ENCODE measurements at regions not wholly inside any gene's neighbourhood (a gene's known extent, or its start where the extent isn't known, plus 50 kb on each side); places are given as distances from the start of the nearest gene placed in this dataset.

DNA sequence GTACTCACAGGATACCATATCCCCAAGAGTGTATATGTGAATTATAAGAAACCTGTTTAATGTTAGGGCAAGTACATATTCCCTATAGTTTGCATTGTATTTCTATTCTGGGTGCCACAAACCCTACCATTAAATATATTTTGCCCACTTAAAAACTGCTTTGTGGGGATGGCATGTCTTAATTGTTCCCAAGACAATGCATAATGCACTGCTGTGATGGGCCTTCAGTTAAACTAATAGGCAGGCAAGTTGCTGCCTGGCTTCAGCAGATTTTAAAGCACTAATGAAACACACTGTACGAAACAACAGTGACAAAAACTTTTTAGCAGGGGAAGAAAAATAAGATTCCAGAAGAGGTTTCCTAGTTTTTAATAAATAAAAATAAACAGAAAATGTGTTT is 104.8 kb upstream of the VRK2 start:
- Histone ChIP-seq H3K27me3 (replicated peaks; ENCODE audit: control insufficient read depth, insufficient read depth, low read length) (no peaks in the 10 kb centered on the region), H3K4me3 (replicated peaks; ENCODE audit: low read depth, low read length) (no peak overlapping the region), H3K36me3 (ENCODE audit: control insufficient read depth, insufficient read depth, low read length) (no peaks in the 10 kb centered on the region)
- no peak for DNase-seq (ENCODE audit: extremely low read depth, insufficient read length)
- TF ChIP-seq, protein P1, sequence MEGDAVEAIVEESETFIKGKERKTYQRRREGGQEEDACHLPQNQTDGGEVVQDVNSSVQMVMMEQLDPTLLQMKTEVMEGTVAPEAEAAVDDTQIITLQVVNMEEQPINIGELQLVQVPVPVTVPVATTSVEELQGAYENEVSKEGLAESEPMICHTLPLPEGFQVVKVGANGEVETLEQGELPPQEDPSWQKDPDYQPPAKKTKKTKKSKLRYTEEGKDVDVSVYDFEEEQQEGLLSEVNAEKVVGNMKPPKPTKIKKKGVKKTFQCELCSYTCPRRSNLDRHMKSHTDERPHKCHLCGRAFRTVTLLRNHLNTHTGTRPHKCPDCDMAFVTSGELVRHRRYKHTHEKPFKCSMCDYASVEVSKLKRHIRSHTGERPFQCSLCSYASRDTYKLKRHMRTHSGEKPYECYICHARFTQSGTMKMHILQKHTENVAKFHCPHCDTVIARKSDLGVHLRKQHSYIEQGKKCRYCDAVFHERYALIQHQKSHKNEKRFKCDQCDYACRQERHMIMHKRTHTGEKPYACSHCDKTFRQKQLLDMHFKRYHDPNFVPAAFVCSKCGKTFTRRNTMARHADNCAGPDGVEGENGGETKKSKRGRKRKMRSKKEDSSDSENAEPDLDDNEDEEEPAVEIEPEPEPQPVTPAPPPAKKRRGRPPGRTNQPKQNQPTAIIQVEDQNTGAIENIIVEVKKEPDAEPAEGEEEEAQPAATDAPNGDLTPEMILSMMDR (IDR thresholded peaks at IDR 0.05; ENCODE audit: insufficient read depth, low read length, poor library complexity, severe bottlenecking) = no peak

DNA sequence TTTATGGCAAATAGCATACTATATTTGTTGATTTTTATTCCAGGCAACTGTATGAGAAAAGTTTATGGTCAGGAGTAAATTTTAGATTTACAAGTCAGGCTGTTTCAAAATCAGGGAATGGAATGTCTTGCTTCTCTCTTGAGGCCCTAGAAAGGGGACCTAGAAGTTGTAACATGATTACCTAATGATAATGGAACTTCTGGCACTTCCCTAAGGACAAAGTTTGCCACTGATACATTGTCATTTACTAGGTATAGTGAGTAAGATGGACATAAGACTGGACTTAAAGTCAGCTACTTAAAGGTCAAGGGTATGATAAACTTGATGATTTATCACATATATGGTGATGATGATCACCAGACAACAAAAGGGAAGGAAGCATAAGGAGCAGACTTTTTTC is 103.3 kb upstream of the VRK2 start:
- TF ChIP-seq, protein P1 (IDR thresholded peaks at IDR 0.05; ENCODE audit: insufficient read depth, low read length, poor library complexity, severe bottlenecking) = no peak
- DNase-seq (ENCODE audit: extremely low read depth, insufficient read length) = no peak
- Histone ChIP-seq H3K27me3 (replicated peaks; ENCODE audit: control insufficient read depth, insufficient read depth, low read length) (no peaks in the 10 kb centered on the region), H3K4me3 (replicated peaks; ENCODE audit: low read depth, low read length) (no peak overlapping the region), H3K36me3 (ENCODE audit: control insufficient read depth, insufficient read depth, low read length) (no peaks in the 10 kb centered on the region)

DNA sequence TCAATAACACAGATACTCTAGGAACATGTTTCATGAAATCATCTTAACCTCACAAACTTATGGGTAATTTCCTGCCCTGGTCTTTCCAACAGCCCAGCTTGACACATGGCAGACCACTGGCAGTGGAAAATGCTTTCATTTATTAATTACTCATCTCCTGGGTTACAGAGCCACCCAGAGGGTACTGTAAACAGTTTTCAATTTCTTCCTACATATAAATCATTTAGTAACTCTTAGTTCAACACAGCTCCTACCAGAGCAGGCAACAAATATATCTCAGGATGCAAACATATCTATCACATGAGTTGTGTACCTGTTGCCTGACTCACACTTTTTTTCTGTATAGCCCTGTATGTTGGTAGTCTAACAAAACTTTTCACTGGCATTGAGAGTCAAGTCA is 99.2 kb upstream of the VRK2 start:
- no peaks in the 10 kb centered on the region for H3K27me3 ChIP-seq (replicated peaks; ENCODE audit: control insufficient read depth, insufficient read depth, low read length)
- no peaks in the 10 kb centered on the region for H3K36me3 ChIP-seq (ENCODE audit: control insufficient read depth, insufficient read depth, low read length)
- no peak for DNase-seq (ENCODE audit: extremely low read depth, insufficient read length)
- H3K4me3 ChIP-seq (replicated peaks; ENCODE audit: low read depth, low read length) = no peak overlapping the region
- TF ChIP-seq, protein P1 (IDR thresholded peaks at IDR 0.05; ENCODE audit: insufficient read depth, low read length, poor library complexity, severe bottlenecking) = no peak

DNA sequence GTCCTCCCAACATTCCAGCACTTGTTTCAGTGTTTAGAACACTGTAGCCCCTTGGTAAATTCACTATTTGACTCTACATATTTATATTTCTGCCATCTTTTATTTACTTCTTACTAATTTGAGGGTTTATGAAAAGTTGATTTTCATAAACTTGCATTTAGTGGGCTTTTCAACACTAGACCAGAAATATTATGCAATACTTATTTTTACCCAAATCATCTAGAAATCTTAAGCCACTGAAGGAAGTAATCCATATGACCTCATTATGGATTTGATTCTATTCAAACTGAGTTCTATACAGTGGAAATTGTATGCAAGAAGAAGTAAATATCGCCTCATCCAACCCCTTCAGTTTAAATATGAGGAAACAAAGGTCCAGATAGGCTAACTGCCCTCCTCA is 92.6 kb upstream of the VRK2 start:
- Histone ChIP-seq H3K27me3 (replicated peaks; ENCODE audit: control insufficient read depth, insufficient read depth, low read length) (no peaks in the 10 kb centered on the region), H3K4me3 (replicated peaks; ENCODE audit: low read depth, low read length) (no peak overlapping the region), H3K36me3 (ENCODE audit: control insufficient read depth, insufficient read depth, low read length) (no peaks in the 10 kb centered on the region)
- DNase-seq (ENCODE audit: extremely low read depth, insufficient read length) = no peak
- TF ChIP-seq, protein P1 (IDR thresholded peaks at IDR 0.05; ENCODE audit: insufficient read depth, low read length, poor library complexity, severe bottlenecking) = no peak

DNA sequence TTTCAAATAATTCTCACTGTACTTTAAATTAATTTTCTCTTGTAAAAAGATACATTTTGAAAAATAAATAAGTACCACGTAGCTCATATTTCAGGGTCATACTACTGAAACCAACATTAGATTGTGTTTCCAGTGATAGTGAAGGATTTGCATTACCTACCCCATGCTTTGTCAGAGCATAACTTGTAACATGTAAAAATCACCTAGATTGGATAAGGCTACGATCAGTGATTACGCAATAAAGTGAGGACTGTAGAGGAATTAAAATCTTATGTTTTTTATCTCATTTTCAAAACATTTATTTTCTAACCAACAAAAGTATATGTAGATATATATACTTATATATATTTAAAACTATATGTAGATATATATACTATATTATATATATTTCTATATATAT is 89.4 kb upstream of the VRK2 start:
- Histone ChIP-seq H3K27me3 (replicated peaks; ENCODE audit: control insufficient read depth, insufficient read depth, low read length) (no peaks in the 10 kb centered on the region), H3K36me3 (ENCODE audit: control insufficient read depth, insufficient read depth, low read length) (no peaks in the 10 kb centered on the region), H3K4me3 (replicated peaks; ENCODE audit: low read depth, low read length) (no peak overlapping the region)
- no peak for DNase-seq (ENCODE audit: extremely low read depth, insufficient read length)
- TF ChIP-seq, protein P1 (IDR thresholded peaks at IDR 0.05; ENCODE audit: insufficient read depth, low read length, poor library complexity, severe bottlenecking) = no peak

DNA sequence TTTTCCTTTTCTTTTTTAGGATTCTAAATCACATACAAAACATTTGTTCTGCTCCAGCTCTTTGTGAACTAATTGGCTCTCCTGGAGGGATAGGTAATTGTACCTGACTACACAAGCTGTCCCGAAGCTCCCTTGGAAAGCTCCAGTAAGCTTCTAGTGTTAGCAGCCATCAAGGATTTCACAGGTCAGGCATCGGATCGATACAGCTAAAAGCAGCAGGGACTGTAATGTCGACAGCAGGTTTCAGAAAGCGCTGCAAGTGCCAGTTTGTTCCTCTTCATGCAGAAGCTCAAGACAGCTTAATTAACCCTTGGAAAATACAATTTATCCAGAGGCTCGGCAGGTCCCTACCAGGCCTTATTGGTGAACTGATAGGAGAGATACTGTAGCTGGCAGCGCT is 87.2 kb upstream of the VRK2 start:
- Histone ChIP-seq H3K27me3 (replicated peaks; ENCODE audit: control insufficient read depth, insufficient read depth, low read length) (no peaks in the 10 kb centered on the region), H3K4me3 (replicated peaks; ENCODE audit: low read depth, low read length) (no peak overlapping the region), H3K36me3 (ENCODE audit: control insufficient read depth, insufficient read depth, low read length) (no peaks in the 10 kb centered on the region)
- TF ChIP-seq, protein P1 (IDR thresholded peaks at IDR 0.05; ENCODE audit: insufficient read depth, low read length, poor library complexity, severe bottlenecking) = no peak
- DNase-seq (ENCODE audit: extremely low read depth, insufficient read length) = no peak
